ENCODE measurements at regions not wholly inside any gene's neighbourhood (a gene's known extent, or its start where the extent isn't known, plus 50 kb on each side); places are given as distances from the start of the nearest gene placed in this dataset.
A peak's percentile ranks its signal among the peaks of the same experiment; 100 is the strongest.

GRCh38 chr4:153947124-153947523, 158.2 kb upstream of the SFRP2 start:
- Histone ChIP-seq H3K9me2 (ENCODE audit: insufficient read depth) (0 out of 2 replicates have a peak, but pooled peaks cover 7% of the 10 kb centered on the region), H3K4me2 (no peak overlapping the region), H3K36me3 (ENCODE audit: insufficient read depth) (no peaks in the 10 kb centered on the region), H3K4me1 (ENCODE audit: insufficient read depth) (no peaks in the 10 kb centered on the region), H3F3A (replicated peaks; ENCODE audit: low read depth) (no peaks in the 10 kb centered on the region), H3K4me3 (no peak overlapping the region), H3K27ac (ENCODE audit: low read depth) (no peak overlapping the region), H2AFZ (peak overlapping the region; percentile 93), H3K79me2 (replicated peaks; ENCODE audit: insufficient read depth) (no peaks in the 10 kb centered on the region), H3K27me3 (ENCODE audit: insufficient read depth) (no peaks in the 10 kb centered on the region), H4K20me1 (replicated peaks; ENCODE audit: insufficient read depth) (no peaks in the 10 kb centered on the region)
- Mint-ChIP-seq H3K27ac (no peak overlapping the region), H3K4me1 (no peaks in the 10 kb centered on the region), H3K4me3 (no peak overlapping the region), H3K9me3 (no peaks in the 10 kb centered on the region), H3K27me3 (ENCODE audit: insufficient read depth, low read depth, poor library complexity) (peaks cover 2% of the 10 kb centered on the region), H3K36me3 (ENCODE audit: low read depth) (no peaks in the 10 kb centered on the region)
- TF ChIP-seq, protein P1, sequence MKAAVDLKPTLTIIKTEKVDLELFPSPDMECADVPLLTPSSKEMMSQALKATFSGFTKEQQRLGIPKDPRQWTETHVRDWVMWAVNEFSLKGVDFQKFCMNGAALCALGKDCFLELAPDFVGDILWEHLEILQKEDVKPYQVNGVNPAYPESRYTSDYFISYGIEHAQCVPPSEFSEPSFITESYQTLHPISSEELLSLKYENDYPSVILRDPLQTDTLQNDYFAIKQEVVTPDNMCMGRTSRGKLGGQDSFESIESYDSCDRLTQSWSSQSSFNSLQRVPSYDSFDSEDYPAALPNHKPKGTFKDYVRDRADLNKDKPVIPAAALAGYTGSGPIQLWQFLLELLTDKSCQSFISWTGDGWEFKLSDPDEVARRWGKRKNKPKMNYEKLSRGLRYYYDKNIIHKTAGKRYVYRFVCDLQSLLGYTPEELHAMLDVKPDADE (IDR thresholded peaks at IDR 0.05), result no peak
- no peak for TF ChIP-seq STAT1 (IDR thresholded peaks at IDR 0.05; ENCODE audit: unreplicated experiment)
- TF ChIP-seq, protein P2, sequence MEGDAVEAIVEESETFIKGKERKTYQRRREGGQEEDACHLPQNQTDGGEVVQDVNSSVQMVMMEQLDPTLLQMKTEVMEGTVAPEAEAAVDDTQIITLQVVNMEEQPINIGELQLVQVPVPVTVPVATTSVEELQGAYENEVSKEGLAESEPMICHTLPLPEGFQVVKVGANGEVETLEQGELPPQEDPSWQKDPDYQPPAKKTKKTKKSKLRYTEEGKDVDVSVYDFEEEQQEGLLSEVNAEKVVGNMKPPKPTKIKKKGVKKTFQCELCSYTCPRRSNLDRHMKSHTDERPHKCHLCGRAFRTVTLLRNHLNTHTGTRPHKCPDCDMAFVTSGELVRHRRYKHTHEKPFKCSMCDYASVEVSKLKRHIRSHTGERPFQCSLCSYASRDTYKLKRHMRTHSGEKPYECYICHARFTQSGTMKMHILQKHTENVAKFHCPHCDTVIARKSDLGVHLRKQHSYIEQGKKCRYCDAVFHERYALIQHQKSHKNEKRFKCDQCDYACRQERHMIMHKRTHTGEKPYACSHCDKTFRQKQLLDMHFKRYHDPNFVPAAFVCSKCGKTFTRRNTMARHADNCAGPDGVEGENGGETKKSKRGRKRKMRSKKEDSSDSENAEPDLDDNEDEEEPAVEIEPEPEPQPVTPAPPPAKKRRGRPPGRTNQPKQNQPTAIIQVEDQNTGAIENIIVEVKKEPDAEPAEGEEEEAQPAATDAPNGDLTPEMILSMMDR (conservative IDR thresholded peaks at IDR 0.05; ENCODE audit: low read depth in 2 of 2), result peak; percentile 17 to 44; a peak in 3 of 4 replicates
- peak; percentile 14 for DNase-seq (ENCODE audit: low spot score)
- peak; percentile 61 for ATAC-seq

DNA sequence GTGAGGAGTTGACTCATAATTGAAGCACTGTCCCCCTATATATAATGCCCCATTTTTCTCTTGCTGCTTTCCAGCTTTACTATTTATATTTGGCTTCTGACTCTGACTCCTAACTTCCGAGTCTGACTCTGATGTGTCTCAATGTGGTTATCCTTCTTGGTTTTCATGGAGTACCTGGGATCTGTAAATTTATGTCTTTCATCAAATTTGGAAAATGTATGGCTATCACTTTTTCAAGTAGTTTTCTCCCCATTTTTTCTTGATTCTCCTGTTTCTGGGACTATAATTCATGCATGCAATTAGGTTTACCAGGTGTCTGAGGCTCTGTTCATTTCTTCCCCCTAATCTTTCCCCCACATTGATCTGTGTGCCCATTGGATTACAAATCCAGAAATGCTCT, 156.8 kb upstream of the SFRP2 start:
- H3K9me3 Mint-ChIP-seq, result no peaks in the 10 kb centered on the region

More for the DNA sequence above, 156.8 kb upstream of the SFRP2 start:
- Mint-ChIP-seq H3K27me3 (ENCODE audit: insufficient read depth, low read depth, poor library complexity) (peaks cover 2% of the 10 kb centered on the region), H3K4me3 (no peak overlapping the region), H3K4me1 (peaks cover 5% of the 10 kb centered on the region; the same call in 2 of the 3 replicates), H3K27ac (no peak overlapping the region), H3K36me3 (ENCODE audit: low read depth) (no peaks in the 10 kb centered on the region)
- ATAC-seq, result no peak
- no peak for TF ChIP-seq POLR2AphosphoS5 (IDR thresholded peaks at IDR 0.05; ENCODE audit: low read depth)
- TF ChIP-seq NANOG (IDR thresholded peaks at IDR 0.05; ENCODE audit: borderline replicate concordance), result no peak
- no peak for TF ChIP-seq STAT1 (IDR thresholded peaks at IDR 0.05; ENCODE audit: unreplicated experiment)
- TF ChIP-seq EZH2phosphoT487 (IDR thresholded peaks at IDR 0.05; ENCODE audit: unreplicated experiment), result no peak
- TF ChIP-seq ZNF462 (CRISPR knock-in tag; IDR thresholded peaks at IDR 0.05), result no peak
- TF ChIP-seq EZH2 (IDR thresholded peaks at IDR 0.05; ENCODE audit: low read depth, unreplicated experiment), result no peak
- TF ChIP-seq, protein P1 (IDR thresholded peaks at IDR 0.05), result no peak
- TF ChIP-seq JUNB (IDR thresholded peaks at IDR 0.05; ENCODE audit: unreplicated experiment), result no peak
- Histone ChIP-seq H3K79me2 (replicated peaks; ENCODE audit: insufficient read depth) (no peaks in the 10 kb centered on the region), H3K4me1 (ENCODE audit: insufficient read depth) (no peaks in the 10 kb centered on the region), H3K27me3 (ENCODE audit: insufficient read depth) (no peaks in the 10 kb centered on the region), H4K20me1 (replicated peaks; ENCODE audit: insufficient read depth) (no peaks in the 10 kb centered on the region), H3K27ac (ENCODE audit: low read depth) (no peak overlapping the region), H3K4me2 (no peak overlapping the region), H3K36me3 (ENCODE audit: insufficient read depth) (no peaks in the 10 kb centered on the region), H3F3A (replicated peaks; ENCODE audit: low read depth) (no peaks in the 10 kb centered on the region), H2AFZ (no peak overlapping the region), H3K4me3 (no peak overlapping the region), H3K9me2 (ENCODE audit: insufficient read depth) (0 out of 2 replicates have a peak, but pooled peaks cover 6% of the 10 kb centered on the region)
- no peak for DNase-seq (ENCODE audit: low spot score)
